Parathyroid adenoma (tissue), 2 donors: ENCODE measurements at regions not wholly inside any gene's neighbourhood (a gene's known extent, or its start where the extent isn't known, plus 50 kb on each side); places are given as distances from the start of the nearest gene placed in this dataset.

Experiments used
- H2AFZ ChIP-seq: fragments of 300-600 bp; sonication (generic); one replicate; pipeline ENCODE4 v1.7.0; 2017; ENCODE audit warnings: antibody characterized with exemption, mild to moderate bottlenecking
- H3K27ac ChIP-seq: fragments of 300-600 bp; sonication (generic); one replicate; pipeline ENCODE4 v1.7.0; 2017
- H3K27me3 ChIP-seq: fragments of 300-600 bp; sonication (generic); one replicate; pipeline ENCODE4 v1.7.0; 2017; ENCODE audit warnings: low read length; ENCODE audit not compliant: control insufficient read depth, insufficient read depth
- H3K36me3 ChIP-seq: fragments of 300-600 bp; sonication (generic); one replicate; pipeline ENCODE4 v1.7.0; 2017; ENCODE audit warnings: low read length; ENCODE audit not compliant: control insufficient read depth, insufficient read depth
- H3K4me1 ChIP-seq: fragments of 300-600 bp; sonication (generic); one replicate; pipeline ENCODE4 v1.7.0; 2017; ENCODE audit warnings: control low read depth
- H3K4me2 ChIP-seq: fragments of 300-600 bp; sonication (generic); one replicate; pipeline ENCODE4 v1.7.0; 2017; ENCODE audit warnings: low read length
- H3K4me3 ChIP-seq: fragments of 300-600 bp; sonication (generic); one replicate; pipeline ENCODE4 v1.7.0; 2017; ENCODE audit warnings: low read depth, low read length
- H3K79me2 ChIP-seq: fragments of 300-600 bp; sonication (generic); one replicate; pipeline ENCODE4 v1.7.0; 2017; ENCODE audit warnings: control low read depth
- H3K9ac ChIP-seq: fragments of 300-600 bp; sonication (generic); one replicate; pipeline ENCODE4 v1.7.0; 2017; ENCODE audit warnings: mild to moderate bottlenecking
- H3K9me3 ChIP-seq: fragments of 300-600 bp; sonication (generic); one replicate; pipeline ENCODE4 v1.7.0; 2017; ENCODE audit warnings: low read length; ENCODE audit not compliant: control insufficient read depth
- TF ChIP-seq, protein P1 (sequence below): fragments of 300-600 bp; sonication (generic); IDR thresholded peaks from one replicate; pipeline ENCODE4 v1.7.0; 2017; ENCODE audit warnings: antibody characterized with exemption, mild to moderate bottlenecking
- donor health status: primary hyperparathyroidism.

GRCh38 chr9:95776176-95776575 lies 99.3 kb upstream of the ERCC6L2 start:
- H3K4me1 ChIP-seq = no peaks in the 10 kb centered on the region
- no peaks in the 10 kb centered on the region for H3K9me3 ChIP-seq
- no peak overlapping the region for H2AFZ ChIP-seq
- no peak overlapping the region for H3K4me3 ChIP-seq
- no peaks in the 10 kb centered on the region for H3K36me3 ChIP-seq
- H3K4me2 ChIP-seq = no peak overlapping the region
- TF ChIP-seq, protein P1, sequence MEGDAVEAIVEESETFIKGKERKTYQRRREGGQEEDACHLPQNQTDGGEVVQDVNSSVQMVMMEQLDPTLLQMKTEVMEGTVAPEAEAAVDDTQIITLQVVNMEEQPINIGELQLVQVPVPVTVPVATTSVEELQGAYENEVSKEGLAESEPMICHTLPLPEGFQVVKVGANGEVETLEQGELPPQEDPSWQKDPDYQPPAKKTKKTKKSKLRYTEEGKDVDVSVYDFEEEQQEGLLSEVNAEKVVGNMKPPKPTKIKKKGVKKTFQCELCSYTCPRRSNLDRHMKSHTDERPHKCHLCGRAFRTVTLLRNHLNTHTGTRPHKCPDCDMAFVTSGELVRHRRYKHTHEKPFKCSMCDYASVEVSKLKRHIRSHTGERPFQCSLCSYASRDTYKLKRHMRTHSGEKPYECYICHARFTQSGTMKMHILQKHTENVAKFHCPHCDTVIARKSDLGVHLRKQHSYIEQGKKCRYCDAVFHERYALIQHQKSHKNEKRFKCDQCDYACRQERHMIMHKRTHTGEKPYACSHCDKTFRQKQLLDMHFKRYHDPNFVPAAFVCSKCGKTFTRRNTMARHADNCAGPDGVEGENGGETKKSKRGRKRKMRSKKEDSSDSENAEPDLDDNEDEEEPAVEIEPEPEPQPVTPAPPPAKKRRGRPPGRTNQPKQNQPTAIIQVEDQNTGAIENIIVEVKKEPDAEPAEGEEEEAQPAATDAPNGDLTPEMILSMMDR = no peak
- no peak overlapping the region for H3K9ac ChIP-seq
- no peaks in the 10 kb centered on the region for H3K27me3 ChIP-seq
- no peak overlapping the region for H3K27ac ChIP-seq
- H3K79me2 ChIP-seq = no peaks in the 10 kb centered on the region

GRCh38 chr9:95775191-95775590 lies 100.3 kb upstream of the ERCC6L2 start:
- TF ChIP-seq, protein P1 = no peak
- Histone ChIP-seq H3K4me2 (no peak overlapping the region), H3K36me3 (no peaks in the 10 kb centered on the region), H3K27ac (no peak overlapping the region), H3K27me3 (no peaks in the 10 kb centered on the region), H3K4me3 (no peak overlapping the region), H3K9ac (no peak overlapping the region), H3K9me3 (no peaks in the 10 kb centered on the region), H2AFZ (no peak overlapping the region), H3K4me1 (no peaks in the 10 kb centered on the region), H3K79me2 (no peaks in the 10 kb centered on the region)

DNA sequence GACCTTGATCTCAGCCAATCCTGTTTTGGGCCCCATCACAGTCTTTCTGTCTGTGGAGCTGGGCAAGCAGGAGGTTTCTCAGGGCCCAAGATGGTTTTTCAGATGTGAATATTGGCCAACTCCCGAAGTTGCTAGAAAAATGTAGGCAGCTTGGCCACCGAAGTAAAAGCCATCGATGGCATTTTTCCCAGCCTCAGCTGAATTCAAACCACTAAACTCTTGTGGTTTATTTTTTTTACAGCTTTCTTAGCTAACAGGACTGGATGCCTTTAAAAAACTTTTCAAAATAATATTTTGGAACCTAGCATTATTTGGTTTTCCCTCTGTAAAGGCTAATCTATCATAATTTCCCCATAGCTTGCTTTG lies 102.5 kb upstream of the ERCC6L2 start:
- H3K4me2 ChIP-seq = no peak overlapping the region
- H2AFZ ChIP-seq = no peak overlapping the region
- H3K36me3 ChIP-seq = no peaks in the 10 kb centered on the region
- TF ChIP-seq, protein P1 = no peak
- H3K27ac ChIP-seq = no peak overlapping the region
- H3K27me3 ChIP-seq = no peaks in the 10 kb centered on the region
- no peak overlapping the region for H3K4me3 ChIP-seq
- H3K9ac ChIP-seq = no peak overlapping the region
- no peaks in the 10 kb centered on the region for H3K9me3 ChIP-seq
- H3K4me1 ChIP-seq = no peaks in the 10 kb centered on the region
- no peaks in the 10 kb centered on the region for H3K79me2 ChIP-seq

- no peak overlapping the region for H3K9ac ChIP-seq
- no peaks in the 10 kb centered on the region for H3K36me3 ChIP-seq
- TF ChIP-seq, protein P1 = no peak
- H3K27me3 ChIP-seq = no peaks in the 10 kb centered on the region
- H3K27ac ChIP-seq = no peak overlapping the region
- H3K4me1 ChIP-seq = no peaks in the 10 kb centered on the region
- H3K4me3 ChIP-seq = no peak overlapping the region
- H3K79me2 ChIP-seq = no peaks in the 10 kb centered on the region
- H3K4me2 ChIP-seq = no peak overlapping the region
- no peak overlapping the region for H2AFZ ChIP-seq
- H3K9me3 ChIP-seq = no peaks in the 10 kb centered on the region
Observed at GRCh38 chr9:95772320-95773052, 103.0 kb upstream of the ERCC6L2 start.
